Gastrocnemius medialis (tissue), 4 donors: ENCODE measurements at regions not wholly inside any gene's neighbourhood (a gene's known extent, or its start where the extent isn't known, plus 50 kb on each side); places are given as distances from the start of the nearest gene placed in this dataset.

Experiments
- CTCF ChIP-seq, 5 experiments: fragments of 450-650 bp in 3 of 5; fragments of 200-600 bp in 2 of 5; sonication (generic) in 2 of 5; IDR thresholded peaks in 4 of 5; conservative IDR thresholded peaks in 1 of 5; 1 replicate in 4 of 5; 2 replicates in 1 of 5; pipeline ENCODE4 v1.5.1; 2016 to 2019; ENCODE audit warnings: antibody characterized with exemption in 5 of 5, mild to moderate bottlenecking in 3 of 5, moderate library complexity in 3 of 5
- POLR2A ChIP-seq, 2 donors: fragments of 450-650 bp; IDR thresholded peaks; one replicate each; pipeline ENCODE4 v1.6.1; 2017; ENCODE audit warnings: antibody characterized with exemption in 2 of 2, mild to moderate bottlenecking in 2 of 2, moderate library complexity in 2 of 2

- TF ChIP-seq CTCF (IDR thresholded peaks at IDR 0.05 in 4 of 5, conservative IDR thresholded peaks at IDR 0.05 in 1 of 5): no peak
- TF ChIP-seq POLR2A (IDR thresholded peaks at IDR 0.05): no peak
Observed at GRCh38 chr14:105878554-105878953, 352.2 kb downstream of the TMEM121 start.
